Keratinocyte (primary cell): ENCODE measurements at regions not wholly inside any gene's neighbourhood (a gene's known extent, or its start where the extent isn't known, plus 50 kb on each side); places are given as distances from the start of the nearest gene placed in this dataset.

ENCODE experiments used
- DNase-seq: peaks from one replicate; pipeline ENCODE4 v3.0.0-alpha.2; 2011; ENCODE audit warnings: low read depth, missing footprints, low spot score
- FAIRE-seq: peaks from 2 replicates; lab custom pipeline; 2011; peaks lifted over from hg19 to GRCh38; lab: Jason Lieb, UNC
- H2AFZ ChIP-seq: 2 replicates; pipeline ENCODE4 v1.6.0; 2012; ENCODE audit warnings: low read length, control low read depth, inconsistent platforms; ENCODE audit not compliant: control insufficient read depth
- H3K27ac ChIP-seq: 2 replicates; pipeline ENCODE4 v1.5.1; 2011; ENCODE audit warnings: low read length; ENCODE audit not compliant: control insufficient read depth, insufficient read depth
- H3K27me3 ChIP-seq: 3 replicates; pipeline ENCODE4 v1.6.0; 2011; ENCODE audit warnings: low read length; ENCODE audit not compliant: control insufficient read depth, insufficient read depth; ENCODE audit errors: extremely low read depth
- H3K36me3 ChIP-seq, 2 experiments: 2 replicates in 1 of 2; 3 replicates in 1 of 2; pipeline ENCODE4 v1.5.1; 2011; ENCODE audit warnings: low read length in 2 of 2, mild to moderate bottlenecking in 1 of 2; ENCODE audit not compliant: control insufficient read depth in 2 of 2, insufficient read depth in 2 of 2; ENCODE audit errors: extremely low read depth in 1 of 2
- H3K4me1 ChIP-seq: 3 replicates; pipeline ENCODE4 v1.5.1; 2011; ENCODE audit warnings: low read length; ENCODE audit not compliant: control insufficient read depth, insufficient read depth; ENCODE audit errors: extremely low read depth
- H3K4me2 ChIP-seq: 3 replicates; pipeline ENCODE4 v1.6.0; 2011; ENCODE audit warnings: low read depth, low read length; ENCODE audit not compliant: control insufficient read depth, insufficient read depth; ENCODE audit errors: extremely low read depth
- H3K4me3 ChIP-seq, 3 experiments: fragments of 200-600 bp in 1 of 3; sonication (generic) in 1 of 3; 2 replicates in 2 of 3; 3 replicates in 1 of 3; pipeline ENCODE4 v1.5.1; 2011 to 2016; ENCODE audit warnings: low read length in 3 of 3, mild to moderate bottlenecking in 3 of 3, control low read depth in 2 of 3, inconsistent platforms in 1 of 3, low read depth in 1 of 3, mixed read lengths in 1 of 3, mixed run types in 1 of 3, moderate library complexity in 1 of 3; ENCODE audit not compliant: control insufficient read depth in 2 of 3, insufficient read depth in 2 of 3; ENCODE audit errors: extremely low read depth in 1 of 3
- H3K79me2 ChIP-seq: 2 replicates; pipeline ENCODE4 v1.6.0; 2012; ENCODE audit warnings: low read length; ENCODE audit not compliant: control insufficient read depth, insufficient read depth
- H3K9ac ChIP-seq: 3 replicates; pipeline ENCODE4 v1.6.0; 2011; ENCODE audit warnings: low read length; ENCODE audit not compliant: control insufficient read depth, insufficient read depth; ENCODE audit errors: extremely low read depth
- H3K9me1 ChIP-seq: 3 replicates; pipeline ENCODE4 v1.6.0; 2011; ENCODE audit warnings: low read length; ENCODE audit not compliant: control insufficient read depth, insufficient read depth; ENCODE audit errors: extremely low read depth
- H3K9me3 ChIP-seq: 2 replicates; pipeline ENCODE4 v1.5.1; 2012; ENCODE audit warnings: low read depth, low read length; ENCODE audit not compliant: control insufficient read depth
- H4K20me1 ChIP-seq: 3 replicates; pipeline ENCODE4 v1.6.0; 2011; ENCODE audit warnings: low read length; ENCODE audit not compliant: control insufficient read depth, insufficient read depth; ENCODE audit errors: extremely low read depth
- CTCF ChIP-seq, 3 experiments: IDR thresholded peaks in 1 of 3; conservative IDR thresholded peaks in 1 of 3; optimal IDR thresholded peaks in 1 of 3; 2 replicates in 2 of 3; 3 replicates in 1 of 3; pipeline versions ENCODE3 to v1.5.1; 2011; ENCODE audit warnings: low read length in 3 of 3, mild to moderate bottlenecking in 3 of 3, moderate library complexity in 2 of 3, control low read depth in 1 of 3, inconsistent platforms in 1 of 3; ENCODE audit not compliant: insufficient read depth in 2 of 3; ENCODE audit errors: extremely low read depth in 1 of 3
- EZH2 ChIP-seq: IDR thresholded peaks from one replicate; pipeline ENCODE4 v1.6.1; 2012; ENCODE audit warnings: inconsistent platforms, mild to moderate bottlenecking, low read length, moderate library complexity
- dilution Hi-C: fragments of 300-500 bp; cut with MboI; formaldehyde crosslinking; loops from one replicate; pipeline ENCODE4 v1.7.0; 2020; ENCODE audit warnings: low sequenced_read_pairs; ENCODE audit not compliant: extremely low pct_ligation_motif_present

GRCh38 chr3:46123646-46124045 is 84.5 kb downstream of the CCR1 start:
- FAIRE-seq (no peak), DNase-seq (no peak)
- dilution Hi-C loops: no loop called here
- H3K4me2 ChIP-seq: no peak overlapping the region
- no peaks in the 10 kb centered on the region for H4K20me1 ChIP-seq
- no peaks in the 10 kb centered on the region for H3K27me3 ChIP-seq
- H3K4me3 ChIP-seq: no peak overlapping the region
- H3K79me2 ChIP-seq: no peaks in the 10 kb centered on the region
- peaks cover 18% of the 10 kb centered on the region for H3K4me1 ChIP-seq
- no peak for TF ChIP-seq CTCF (optimal IDR thresholded peaks at IDR 0.05 in 1 of 3, IDR thresholded peaks at IDR 0.05 in 1 of 3, conservative IDR thresholded peaks at IDR 0.05 in 1 of 3; ENCODE audit: extremely low read depth in 1 of 3, insufficient read depth in 2 of 3, low read length in 3 of 3)
- no peak for TF ChIP-seq EZH2
- no peaks in the 10 kb centered on the region for H3K36me3 ChIP-seq
- H3K9me3 ChIP-seq: no peaks in the 10 kb centered on the region
- no peak overlapping the region for H2AFZ ChIP-seq
- no peak overlapping the region for H3K27ac ChIP-seq
- no peak overlapping the region for H3K9ac ChIP-seq
- no peaks in the 10 kb centered on the region for H3K9me1 ChIP-seq

DNA sequence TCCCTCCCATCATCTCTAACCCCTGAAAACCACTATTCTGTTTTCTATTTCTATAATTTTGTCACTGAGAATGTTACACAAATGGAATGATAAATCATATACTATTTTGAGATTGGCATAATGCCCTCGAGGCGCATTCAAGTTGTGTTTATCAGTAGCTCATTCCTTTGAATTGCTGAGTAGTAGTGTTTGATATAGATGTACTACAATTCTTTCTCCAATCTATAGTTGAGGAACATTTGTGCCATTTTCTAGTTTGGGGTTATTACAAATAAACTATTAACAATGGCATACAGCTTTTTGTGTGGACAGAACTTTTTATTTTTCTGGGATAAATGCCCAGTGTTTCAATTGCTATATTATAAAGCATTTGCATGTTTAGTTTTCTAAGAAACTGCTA is 86.0 kb downstream of the CCR1 start:
- H3K9ac ChIP-seq: no peak overlapping the region
- FAIRE-seq (no peak), DNase-seq (no peak)
- H3K4me1 ChIP-seq: peaks cover 6% of the 10 kb centered on the region
- dilution Hi-C loops: no loop called here
- no peak overlapping the region for H3K4me2 ChIP-seq
- no peaks in the 10 kb centered on the region for H3K27me3 ChIP-seq
- H4K20me1 ChIP-seq: no peaks in the 10 kb centered on the region
- no peak overlapping the region for H3K27ac ChIP-seq
- TF ChIP-seq CTCF (optimal IDR thresholded peaks at IDR 0.05 in 1 of 3, IDR thresholded peaks at IDR 0.05 in 1 of 3, conservative IDR thresholded peaks at IDR 0.05 in 1 of 3; ENCODE audit: extremely low read depth in 1 of 3, insufficient read depth in 2 of 3, low read length in 3 of 3) (no peak), EZH2 (no peak)
- H2AFZ ChIP-seq: no peak overlapping the region
- no peaks in the 10 kb centered on the region for H3K9me1 ChIP-seq
- no peaks in the 10 kb centered on the region for H3K36me3 ChIP-seq
- H3K4me3 ChIP-seq: no peak overlapping the region
- no peaks in the 10 kb centered on the region for H3K79me2 ChIP-seq
- H3K9me3 ChIP-seq: no peaks in the 10 kb centered on the region
